Muscle of arm (tissue), 1 donor: ENCODE measurements at regions not wholly inside any gene's neighbourhood (a gene's known extent, or its start where the extent isn't known, plus 50 kb on each side); places are given as distances from the start of the nearest gene placed in this dataset.
A peak's percentile ranks its signal among the peaks of the same experiment; 100 is the strongest.

Source experiments
- DNase-seq: peaks from one replicate; pipeline ENCODE4 v3.0.0-alpha.2; 2013

GRCh38 chr7:42758124-42758523 is 153.7 kb downstream of the C7orf25 start:
- no peak for DNase-seq

GRCh38 chr7:42756841-42757240 is 155.0 kb downstream of the C7orf25 start:
- DNase-seq: no peak

GRCh38 chr7:42753811-42754363 is 158.0 kb downstream of the C7orf25 start:
- DNase-seq: no peak

GRCh38 chr7:42753367-42753766 is 158.5 kb downstream of the C7orf25 start:
- no peak for DNase-seq

GRCh38 chr7:42750172-42750571 is 161.7 kb downstream of the C7orf25 start:
- DNase-seq: no peak

GRCh38 chr7:42747044-42747443 is 164.8 kb downstream of the C7orf25 start:
- DNase-seq: no peak

- no peak for DNase-seq
These were observed 165.7 kb downstream of the C7orf25 start for GRCh38 chr7:42746214-42746613.

- DNase-seq: no peak
These were observed 166.4 kb downstream of the C7orf25 start for GRCh38 chr7:42745357-42746059.

GRCh38 chr7:42744746-42745145 is 167.1 kb downstream of the C7orf25 start:
- DNase-seq: no peak

GRCh38 chr7:42743077-42743858 is 168.6 kb downstream of the C7orf25 start:
- DNase-seq: no peak

GRCh38 chr7:42742318-42742717 is 169.6 kb downstream of the C7orf25 start:
- no peak for DNase-seq

- DNase-seq: peak; percentile 66
These were observed 171.5 kb downstream of the C7orf25 start for GRCh38 chr7:42740408-42740807.

- DNase-seq: peak; percentile 83
These were observed 172.2 kb downstream of the C7orf25 start for GRCh38 chr7:42739638-42740037.

- DNase-seq: no peak
These were observed 174.9 kb downstream of the C7orf25 start for GRCh38 chr7:42736931-42737330.

GRCh38 chr7:42735081-42735480 is 176.8 kb downstream of the C7orf25 start:
- no peak for DNase-seq

GRCh38 chr7:42734568-42734967 is 177.3 kb downstream of the C7orf25 start:
- no peak for DNase-seq

GRCh38 chr7:42733040-42733439 is 178.8 kb downstream of the C7orf25 start:
- DNase-seq: no peak

- no peak for DNase-seq
These were observed 181.3 kb downstream of the C7orf25 start for GRCh38 chr7:42730586-42730985.

GRCh38 chr7:42729053-42729765 is 182.7 kb downstream of the C7orf25 start:
- no peak for DNase-seq

GRCh38 chr7:42727451-42727850 is 184.4 kb downstream of the C7orf25 start:
- no peak for DNase-seq

- DNase-seq: no peak
These were observed 185.6 kb downstream of the C7orf25 start for GRCh38 chr7:42726066-42726785.

- DNase-seq: no peak
These were observed 189.2 kb downstream of the C7orf25 start for GRCh38 chr7:42722716-42723115.
